ENCODE measurements at regions not wholly inside any gene's neighbourhood (a gene's known extent, or its start where the extent isn't known, plus 50 kb on each side); places are given as distances from the start of the nearest gene placed in this dataset.

DNA sequence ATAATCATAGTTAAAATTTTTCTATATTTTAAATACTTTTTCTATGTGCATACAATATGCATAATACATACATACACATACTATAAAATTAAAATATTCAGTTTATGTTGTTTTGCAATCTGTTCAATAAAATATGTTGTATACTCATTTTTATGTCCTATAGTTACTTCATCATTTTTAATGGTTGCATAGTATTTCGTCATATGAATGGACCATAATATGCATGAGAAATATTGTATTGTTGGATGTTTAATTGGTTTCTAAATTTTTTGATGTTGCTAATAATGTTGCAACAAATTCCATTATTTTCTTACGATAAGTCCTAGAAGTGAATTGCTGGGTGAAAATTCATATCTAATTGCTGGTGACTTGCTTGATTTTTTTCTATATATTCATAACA lies 211.5 kb upstream of the GCFC2 start:
- Histone ChIP-seq H3K27ac (ENCODE audit: low read depth, low read length) (no peak overlapping the region), H3K4me3 (ENCODE audit: low read length) (no peak overlapping the region), H3K36me3 (ENCODE audit: control insufficient read depth, insufficient read depth, low read length) (no peaks in the 10 kb centered on the region), H3K9me3 (ENCODE audit: control insufficient read depth, low read length) (no peaks in the 10 kb centered on the region), H3K27me3 (ENCODE audit: control insufficient read depth, insufficient read depth, low read length, poor library complexity, severe bottlenecking) (no peaks in the 10 kb centered on the region), H3K4me1 (ENCODE audit: control insufficient read depth, insufficient read depth, low read length) (no peaks in the 10 kb centered on the region), H3K9ac (ENCODE audit: extremely low read depth, low read length, poor library complexity, severe bottlenecking) (no peak overlapping the region)
- no peak for DNase-seq
- no peak for TF ChIP-seq CTCF (conservative IDR thresholded peaks at IDR 0.05)
- Mint-ChIP-seq H3K36me3 (ENCODE audit: low read depth) (no peaks in the 10 kb centered on the region), H3K4me3 (no peak overlapping the region), H3K27me3 (ENCODE audit: insufficient read depth) (no peaks in the 10 kb centered on the region), H3K9me3 (no peaks in the 10 kb centered on the region), H3K4me1 (no peaks in the 10 kb centered on the region), H3K27ac (no peak overlapping the region)
- WGBS, 2 experiments (ENCODE audit: insufficient coverage in 1 of 2, insufficient read length in 1 of 2) = 90% methylated on average over 1 of the region's 2 CpGs; no CpG with 5 or more reads in 1 of the 2 experiments

DNA sequence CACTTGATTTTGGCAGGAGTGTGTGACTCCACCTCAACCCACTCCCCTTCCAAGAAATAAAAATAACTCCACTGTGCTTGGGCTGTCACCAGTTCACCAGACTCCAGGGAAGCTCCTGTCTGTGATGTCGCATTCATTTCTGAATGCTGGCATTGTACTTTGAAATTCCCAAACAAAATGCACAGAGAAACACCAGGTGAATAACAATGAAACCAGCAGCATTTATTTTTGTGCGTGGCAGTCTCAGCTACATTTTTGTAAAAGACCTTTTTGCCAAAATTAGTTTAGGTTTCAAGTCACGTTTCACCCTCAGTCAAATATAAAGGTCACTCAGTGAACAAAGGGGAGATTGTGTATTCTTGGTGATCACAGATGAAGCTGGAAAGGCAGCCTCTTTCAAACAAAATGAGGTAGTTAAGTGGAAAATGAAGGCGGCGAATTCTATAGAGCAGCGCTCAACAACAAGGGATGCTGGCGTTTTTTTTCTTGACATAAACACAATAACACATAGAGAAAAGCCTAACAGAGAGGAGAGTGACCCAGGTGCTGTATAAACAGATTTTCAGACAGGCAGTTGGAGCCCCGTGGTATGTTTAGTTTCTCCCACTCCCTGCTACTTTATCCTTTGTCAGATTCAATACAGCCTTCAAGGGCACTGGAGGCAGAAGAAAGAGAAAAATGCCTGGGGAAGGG lies 210.3 kb upstream of the GCFC2 start:
- H3K9ac ChIP-seq (ENCODE audit: extremely low read depth, low read length, poor library complexity, severe bottlenecking) = no peak overlapping the region
- no peaks in the 10 kb centered on the region for H3K36me3 ChIP-seq (ENCODE audit: control insufficient read depth, insufficient read depth, low read length)
- Mint-ChIP-seq H3K27me3 (ENCODE audit: insufficient read depth) (no peaks in the 10 kb centered on the region), H3K36me3 (ENCODE audit: low read depth) (no peaks in the 10 kb centered on the region), H3K9me3 (no peaks in the 10 kb centered on the region), H3K4me3 (no peak overlapping the region), H3K27ac (no peak overlapping the region), H3K4me1 (no peaks in the 10 kb centered on the region)
- peak overlapping the region; percentile 94 for H3K27ac ChIP-seq (ENCODE audit: low read depth, low read length)
- H3K4me1 ChIP-seq (ENCODE audit: control insufficient read depth, insufficient read depth, low read length) = no peaks in the 10 kb centered on the region
- no peak overlapping the region for H3K4me3 ChIP-seq (ENCODE audit: low read length)
- no peaks in the 10 kb centered on the region for H3K9me3 ChIP-seq (ENCODE audit: control insufficient read depth, low read length)
- no peak for TF ChIP-seq CTCF (conservative IDR thresholded peaks at IDR 0.05)
- no peaks in the 10 kb centered on the region for H3K27me3 ChIP-seq (ENCODE audit: control insufficient read depth, insufficient read depth, low read length, poor library complexity, severe bottlenecking)
- 62 to 65% methylated on average over 3 to 8 of the region's 8 CpGs for WGBS, 2 experiments (ENCODE audit: insufficient coverage in 1 of 2, insufficient read length in 1 of 2)
- no peak for DNase-seq

DNA sequence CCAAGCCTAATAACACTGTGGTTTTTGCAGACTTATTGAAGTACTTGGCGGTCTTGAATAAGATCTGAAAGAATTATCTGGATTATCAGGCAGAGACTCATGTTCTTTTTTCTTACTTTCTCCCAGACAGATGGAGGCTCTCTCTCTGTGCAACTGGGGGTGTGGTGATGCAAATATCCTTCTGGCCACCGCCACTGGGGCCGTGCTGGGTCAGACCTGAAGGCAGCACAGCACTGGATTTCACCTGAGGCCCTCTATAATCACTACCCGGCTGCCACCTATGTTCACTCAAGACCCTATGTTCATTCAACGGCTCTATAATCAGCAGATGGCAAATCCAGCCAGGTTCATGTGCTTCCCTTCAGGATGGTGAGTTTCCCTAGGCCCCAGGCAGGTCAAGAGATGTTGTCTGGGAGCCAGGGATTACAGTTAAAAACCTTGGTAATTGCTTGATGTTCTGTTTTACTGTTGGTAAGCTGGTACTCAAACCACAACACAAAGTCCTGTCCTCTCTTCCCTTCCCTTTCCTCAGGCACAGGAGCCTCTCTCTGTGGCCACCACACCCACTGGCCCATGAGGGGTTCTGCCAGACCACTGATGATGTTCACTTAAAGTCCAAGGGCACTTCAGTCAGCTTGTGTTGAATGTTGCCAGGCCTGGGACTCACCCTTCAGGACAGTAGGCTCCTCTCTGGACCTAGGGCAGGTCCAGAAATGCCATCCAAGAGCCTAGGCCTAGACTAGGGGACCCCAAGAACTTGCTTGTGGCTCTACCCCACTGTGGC lies 205.3 kb upstream of the GCFC2 start:
- no peaks in the 10 kb centered on the region for H3K4me1 Mint-ChIP-seq
- Histone ChIP-seq H3K4me1 (ENCODE audit: control insufficient read depth, insufficient read depth, low read length) (no peaks in the 10 kb centered on the region), H3K9me3 (ENCODE audit: control insufficient read depth, low read length) (no peaks in the 10 kb centered on the region), H3K9ac (ENCODE audit: extremely low read depth, low read length, poor library complexity, severe bottlenecking) (no peak overlapping the region), H3K4me3 (ENCODE audit: low read length) (no peak overlapping the region), H3K36me3 (ENCODE audit: control insufficient read depth, insufficient read depth, low read length) (no peaks in the 10 kb centered on the region), H3K27ac (ENCODE audit: low read depth, low read length) (no peak overlapping the region), H3K27me3 (ENCODE audit: control insufficient read depth, insufficient read depth, low read length, poor library complexity, severe bottlenecking) (no peaks in the 10 kb centered on the region)
- H3K36me3 Mint-ChIP-seq (ENCODE audit: low read depth) = no peaks in the 10 kb centered on the region
- no peaks in the 10 kb centered on the region for H3K27me3 Mint-ChIP-seq (ENCODE audit: insufficient read depth)
- no peak for TF ChIP-seq CTCF (conservative IDR thresholded peaks at IDR 0.05)
- H3K27ac Mint-ChIP-seq = no peak overlapping the region
- H3K9me3 Mint-ChIP-seq = no peaks in the 10 kb centered on the region
- DNase-seq = no peak
- 79 to 91% methylated on average over 3 to 5 of the region's 5 CpGs for WGBS, 2 experiments (ENCODE audit: insufficient coverage in 1 of 2, insufficient read length in 1 of 2)
- H3K4me3 Mint-ChIP-seq = no peak overlapping the region
